ENCODE measurements at regions not wholly inside any gene's neighbourhood (a gene's known extent, or its start where the extent isn't known, plus 50 kb on each side); places are given as distances from the start of the nearest gene placed in this dataset.

GRCh38 chr3:88657459-88657858 is 450.0 kb upstream of the EPHA3 start:
- WGBS, 2 donors = 87 to 92% methylated on average over 4 of the region's 4 CpGs
- Histone ChIP-seq H3K27ac (no peak overlapping the region), H3K4me1 (no peaks in the 10 kb centered on the region), H3K36me3 (no peaks in the 10 kb centered on the region), H3K9me3 (peaks cover 0 to 7% (median 0%) of the 10 kb centered on the region in 11 donors), H3K27me3 (no peaks in the 10 kb centered on the region), H3K4me3 (no peak overlapping the region)
- DNase-seq (no peak), ATAC-seq (no peak)
- no peak for TF ChIP-seq CTCF (IDR thresholded peaks at IDR 0.05)
- intact Hi-C loops (cut with DNase I) = no loop called here

- DNase-seq (no peak), ATAC-seq (no peak)
- intact Hi-C loops (cut with DNase I) = no loop called here
- Histone ChIP-seq H3K4me3 (no peak overlapping the region), H3K9me3 (peaks cover 0 to 3% (median 0%) of the 10 kb centered on the region in 11 donors), H3K27me3 (no peaks in the 10 kb centered on the region), H3K4me1 (no peaks in the 10 kb centered on the region), H3K27ac (no peak overlapping the region), H3K36me3 (no peaks in the 10 kb centered on the region)
- no peak for TF ChIP-seq CTCF (IDR thresholded peaks at IDR 0.05)
- 79 to 89% methylated on average over 3 of the region's 3 CpGs for WGBS, 2 donors
These were observed 446.0 kb upstream of the EPHA3 start for GRCh38 chr3:88661433-88661824.

GRCh38 chr3:88668180-88668579 is 439.2 kb upstream of the EPHA3 start:
- TF ChIP-seq CTCF (IDR thresholded peaks at IDR 0.05) = no peak
- no peaks in the 10 kb centered on the region for H3K36me3 ChIP-seq
- ATAC-seq = no peak
- WGBS, 2 donors = 87 to 97% methylated on average over 2 of the region's 2 CpGs
- H3K27me3 ChIP-seq = no peaks in the 10 kb centered on the region
- H3K4me3 ChIP-seq = no peak overlapping the region
- no peak for DNase-seq
- H3K4me1 ChIP-seq = no peaks in the 10 kb centered on the region
- H3K9me3 ChIP-seq = peaks cover 0 to 5% (median 0%) of the 10 kb centered on the region in 11 donors
- intact Hi-C loops (cut with DNase I) = no loop called here
- no peak overlapping the region for H3K27ac ChIP-seq

- no peaks in the 10 kb centered on the region for H3K4me1 ChIP-seq
- no peak overlapping the region for H3K27ac ChIP-seq
- intact Hi-C loops (cut with DNase I) = no loop called here
- TF ChIP-seq CTCF (IDR thresholded peaks at IDR 0.05) = no peak
- H3K4me3 ChIP-seq = no peak overlapping the region
- WGBS, 2 donors = 81 to 86% methylated on average over 3 of the region's 3 CpGs
- H3K9me3 ChIP-seq = peaks cover 0 to 14% (median 0%) of the 10 kb centered on the region in 11 donors
- DNase-seq (no peak), ATAC-seq (no peak)
- H3K27me3 ChIP-seq = no peaks in the 10 kb centered on the region
- no peaks in the 10 kb centered on the region for H3K36me3 ChIP-seq
These were observed 435.8 kb upstream of the EPHA3 start for GRCh38 chr3:88671573-88671972.

- Histone ChIP-seq H3K4me3 (no peak overlapping the region), H3K27ac (no peak overlapping the region), H3K27me3 (no peaks in the 10 kb centered on the region), H3K4me1 (no peaks in the 10 kb centered on the region), H3K36me3 (no peaks in the 10 kb centered on the region), H3K9me3 (peaks cover 0 to 14% (median 0%) of the 10 kb centered on the region in 11 donors)
- TF ChIP-seq CTCF (IDR thresholded peaks at IDR 0.05) = no peak
- no peak for DNase-seq
- 70 to 85% methylated on average over 1 of the region's 1 CpG for WGBS, 2 donors
- intact Hi-C loops (cut with DNase I) = no loop called here
- ATAC-seq = no peak
These were observed 430.1 kb upstream of the EPHA3 start for GRCh38 chr3:88677298-88677697.
